ENCODE measurements at regions not wholly inside any gene's neighbourhood (a gene's known extent, or its start where the extent isn't known, plus 50 kb on each side); places are given as distances from the start of the nearest gene placed in this dataset.

DNA sequence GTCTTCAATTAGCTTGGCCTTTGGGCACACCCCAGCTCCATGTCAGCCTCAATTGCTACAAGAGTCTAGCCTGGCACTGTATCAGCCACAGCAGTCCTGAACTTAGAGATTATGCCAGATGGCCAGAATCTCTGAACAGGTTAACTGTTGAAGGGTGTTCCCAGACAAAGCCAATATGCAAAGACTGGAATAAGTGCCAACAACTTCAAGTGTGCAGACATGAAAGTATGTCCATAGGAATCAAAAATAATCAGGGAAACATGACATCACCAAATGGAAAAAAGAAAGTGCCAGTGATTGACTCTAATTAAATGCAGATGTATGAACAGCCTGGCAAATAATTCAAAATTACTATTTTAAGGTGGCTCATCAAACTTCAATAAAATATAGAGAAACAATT lies 98.5 kb upstream of the DOCK10 start:
- TF ChIP-seq RARB (CRISPR knock-in tag; IDR thresholded peaks at IDR 0.05) (no peak), TCF4 (CRISPR knock-in tag; IDR thresholded peaks at IDR 0.05; ENCODE audit: borderline replicate concordance) (no peak), SNAI2 (CRISPR knock-in tag; IDR thresholded peaks at IDR 0.05) (no peak)
- TF ChIP-seq, protein P1, sequence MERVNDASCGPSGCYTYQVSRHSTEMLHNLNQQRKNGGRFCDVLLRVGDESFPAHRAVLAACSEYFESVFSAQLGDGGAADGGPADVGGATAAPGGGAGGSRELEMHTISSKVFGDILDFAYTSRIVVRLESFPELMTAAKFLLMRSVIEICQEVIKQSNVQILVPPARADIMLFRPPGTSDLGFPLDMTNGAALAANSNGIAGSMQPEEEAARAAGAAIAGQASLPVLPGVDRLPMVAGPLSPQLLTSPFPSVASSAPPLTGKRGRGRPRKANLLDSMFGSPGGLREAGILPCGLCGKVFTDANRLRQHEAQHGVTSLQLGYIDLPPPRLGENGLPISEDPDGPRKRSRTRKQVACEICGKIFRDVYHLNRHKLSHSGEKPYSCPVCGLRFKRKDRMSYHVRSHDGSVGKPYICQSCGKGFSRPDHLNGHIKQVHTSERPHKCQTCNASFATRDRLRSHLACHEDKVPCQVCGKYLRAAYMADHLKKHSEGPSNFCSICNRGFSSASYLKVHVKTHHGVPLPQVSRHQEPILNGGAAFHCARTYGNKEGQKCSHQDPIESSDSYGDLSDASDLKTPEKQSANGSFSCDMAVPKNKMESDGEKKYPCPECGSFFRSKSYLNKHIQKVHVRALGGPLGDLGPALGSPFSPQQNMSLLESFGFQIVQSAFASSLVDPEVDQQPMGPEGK (CRISPR knock-in tag; IDR thresholded peaks at IDR 0.05; ENCODE audit: borderline replicate concordance) = no peak
- TF ChIP-seq, protein P2, sequence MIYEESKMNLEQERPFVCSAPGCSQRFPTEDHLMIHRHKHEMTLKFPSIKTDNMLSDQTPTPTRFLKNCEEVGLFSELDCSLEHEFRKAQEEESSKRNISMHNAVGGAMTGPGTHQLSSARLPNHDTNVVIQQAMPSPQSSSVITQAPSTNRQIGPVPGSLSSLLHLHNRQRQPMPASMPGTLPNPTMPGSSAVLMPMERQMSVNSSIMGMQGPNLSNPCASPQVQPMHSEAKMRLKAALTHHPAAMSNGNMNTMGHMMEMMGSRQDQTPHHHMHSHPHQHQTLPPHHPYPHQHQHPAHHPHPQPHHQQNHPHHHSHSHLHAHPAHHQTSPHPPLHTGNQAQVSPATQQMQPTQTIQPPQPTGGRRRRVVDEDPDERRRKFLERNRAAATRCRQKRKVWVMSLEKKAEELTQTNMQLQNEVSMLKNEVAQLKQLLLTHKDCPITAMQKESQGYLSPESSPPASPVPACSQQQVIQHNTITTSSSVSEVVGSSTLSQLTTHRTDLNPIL (CRISPR knock-in tag; IDR thresholded peaks at IDR 0.05; ENCODE audit: low read depth) = no peak
